Lung microvascular endothelial cell (primary cell): ENCODE measurements at regions not wholly inside any gene's neighbourhood (a gene's known extent, or its start where the extent isn't known, plus 50 kb on each side); places are given as distances from the start of the nearest gene placed in this dataset.
A peak's percentile ranks its signal among the peaks of the same experiment; 100 is the strongest.
"Not testable (repeated sequence)": the region's sequence is repeated elsewhere in the genome, so short reads cannot be mapped to it uniquely, and the experiment has no call there.

Experiments used
- DNase-seq, 2 donors: peaks; one replicate each; pipeline versions ENCODE4 v3.0.0 to v3.0.0-alpha.2; 2010; ENCODE audit warnings: low read depth in 2 of 2

- DNase-seq = no peak
These were observed 247.3 kb downstream of the GPAT3 start for GRCh38 chr4:83783215-83783614.

- no peak for DNase-seq
These were observed 246.7 kb downstream of the GPAT3 start for GRCh38 chr4:83782591-83782990.

- DNase-seq = no peak
These were observed 245.5 kb downstream of the GPAT3 start for GRCh38 chr4:83781434-83781833.

- DNase-seq = no peak
These were observed 244.3 kb downstream of the GPAT3 start for GRCh38 chr4:83780053-83780733.

- DNase-seq = no peak
These were observed 243.5 kb downstream of the GPAT3 start for GRCh38 chr4:83779103-83780052.

- DNase-seq = no peak
These were observed 236.8 kb downstream of the GPAT3 start for GRCh38 chr4:83772685-83773084.

- peak; percentile 37 to 54 for DNase-seq
These were observed 235.3 kb downstream of the GPAT3 start for GRCh38 chr4:83771113-83771705.

- DNase-seq = no peak
These were observed 232.2 kb downstream of the GPAT3 start for GRCh38 chr4:83768146-83768545.

- no peak for DNase-seq
These were observed 231.2 kb downstream of the GPAT3 start for GRCh38 chr4:83767067-83767466.

GRCh38 chr4:83759611-83760010 lies 223.7 kb downstream of the GPAT3 start:
- DNase-seq = no peak

- no peak for DNase-seq
These were observed 222.4 kb downstream of the GPAT3 start for GRCh38 chr4:83758285-83758684.

- DNase-seq = no peak
These were observed 221.3 kb downstream of the GPAT3 start for GRCh38 chr4:83757121-83757621.

GRCh38 chr4:83753260-83753659 lies 217.4 kb downstream of the GPAT3 start:
- no peak for DNase-seq

GRCh38 chr4:83751336-83751949 lies 215.5 kb downstream of the GPAT3 start:
- no peak for DNase-seq

- no peak for DNase-seq
These were observed 212.8 kb downstream of the GPAT3 start for GRCh38 chr4:83748711-83749110.

GRCh38 chr4:83738895-83739294 lies 203.0 kb downstream of the GPAT3 start:
- DNase-seq = no peak

GRCh38 chr4:83734576-83734975 lies 198.7 kb downstream of the GPAT3 start:
- no peak for DNase-seq

GRCh38 chr4:83732114-83732635 lies 196.3 kb downstream of the GPAT3 start:
- no peak for DNase-seq

- peak in 1 of 2 donors; percentile 26 for DNase-seq
These were observed 195.7 kb downstream of the GPAT3 start for GRCh38 chr4:83731609-83732008.

GRCh38 chr4:83730958-83731357 lies 195.1 kb downstream of the GPAT3 start:
- not testable (repeated sequence) for DNase-seq

GRCh38 chr4:83728191-83728590 lies 192.3 kb downstream of the GPAT3 start:
- no peak for DNase-seq
